ENCODE measurements at regions not wholly inside any gene's neighbourhood (a gene's known extent, or its start where the extent isn't known, plus 50 kb on each side); places are given as distances from the start of the nearest gene placed in this dataset.

GRCh38 chr7:41507686-41508268 is 195.1 kb downstream of the INHBA start:
- no peak for TF ChIP-seq FOXA2 (IDR thresholded peaks at IDR 0.05)
- TF ChIP-seq RXRA (IDR thresholded peaks at IDR 0.05) = peak in 1 of 2 donors; percentile 18
- WGBS = 71% methylated on average over 4 of the region's 4 CpGs
- Histone ChIP-seq H3K4me1 (ENCODE audit: control insufficient read depth in 4 of 4, insufficient read depth in 4 of 4, low read length in 3 of 4) (peaks cover 2 to 19% (median 9%) of the 10 kb centered on the region in 4 donors), H3K9ac (ENCODE audit: low read depth in 1 of 2, low read length in 2 of 2) (no peak overlapping the region), H3K36me3 (ENCODE audit: control insufficient read depth in 4 of 4, insufficient read depth in 3 of 4, low read depth in 1 of 4, low read length in 3 of 4) (no peaks in the 10 kb centered on the region), H3K9me3 (ENCODE audit: control insufficient read depth in 4 of 4, low read length in 3 of 4) (no peaks in the 10 kb centered on the region), H3K27me3 (ENCODE audit: control insufficient read depth in 4 of 4, insufficient read depth in 4 of 4, low read length in 3 of 4) (no peaks in the 10 kb centered on the region), H3K27ac (ENCODE audit: low read depth in 1 of 2, low read length in 2 of 2) (no peak overlapping the region), H3K4me3 (ENCODE audit: low read depth in 1 of 3, low read length in 3 of 3) (no peak overlapping the region)
- no peak for DNase-seq (ENCODE audit: low spot score)

GRCh38 chr7:41504214-41504980 is 198.5 kb downstream of the INHBA start:
- Histone ChIP-seq H3K9me3 (ENCODE audit: control insufficient read depth in 4 of 4, low read length in 3 of 4) (no peaks in the 10 kb centered on the region), H3K4me3 (ENCODE audit: low read depth in 1 of 3, low read length in 3 of 3) (no peak overlapping the region), H3K27ac (ENCODE audit: low read depth in 1 of 2, low read length in 2 of 2) (no peak overlapping the region), H3K9ac (ENCODE audit: low read depth in 1 of 2, low read length in 2 of 2) (no peak overlapping the region), H3K4me1 (ENCODE audit: control insufficient read depth in 4 of 4, insufficient read depth in 4 of 4, low read length in 3 of 4) (peaks cover 2 to 15% (median 7%) of the 10 kb centered on the region in 4 donors), H3K36me3 (ENCODE audit: control insufficient read depth in 4 of 4, insufficient read depth in 3 of 4, low read depth in 1 of 4, low read length in 3 of 4) (no peaks in the 10 kb centered on the region), H3K27me3 (ENCODE audit: control insufficient read depth in 4 of 4, insufficient read depth in 4 of 4, low read length in 3 of 4) (no peaks in the 10 kb centered on the region)
- no peak for TF ChIP-seq FOXA1 (IDR thresholded peaks at IDR 0.05)
- TF ChIP-seq SP1 (IDR thresholded peaks at IDR 0.05) = no peak
- TF ChIP-seq YY1 (IDR thresholded peaks at IDR 0.05) = no peak
- no peak for TF ChIP-seq GABPA (IDR thresholded peaks at IDR 0.05 in 1 of 2, conservative IDR thresholded peaks at IDR 0.05 in 1 of 2)
- no peak for TF ChIP-seq MAX (IDR thresholded peaks at IDR 0.05)
- no peak for TF ChIP-seq HNF4G (IDR thresholded peaks at IDR 0.05)
- no peak for TF ChIP-seq EGR1 (IDR thresholded peaks at IDR 0.05; ENCODE audit: low read depth in 2 of 2)
- no peak for TF ChIP-seq NR2F2 (IDR thresholded peaks at IDR 0.05)
- no peak for TF ChIP-seq REST (IDR thresholded peaks at IDR 0.05)
- no peak for TF ChIP-seq JUND (IDR thresholded peaks at IDR 0.05)
- TF ChIP-seq ATF3 (IDR thresholded peaks at IDR 0.05) = no peak
- no peak for TF ChIP-seq CTCF (IDR thresholded peaks at IDR 0.05; ENCODE audit: low read depth, low read length, missing input control)
- no peak for DNase-seq (ENCODE audit: low spot score)
- 93% methylated on average over 10 of the region's 10 CpGs for WGBS

Data from liver (tissue), 8 donors.